GM18519 (cell line): ENCODE measurements at regions not wholly inside any gene's neighbourhood (a gene's known extent, or its start where the extent isn't known, plus 50 kb on each side); places are given as distances from the start of the nearest gene placed in this dataset.

Experiments used
- ATAC-seq: cut with Tn5 transposase; IDR thresholded peaks from one replicate; pipeline ENCODE4 v1.9.1; 2021; ENCODE audit warnings: mild to moderate bottlenecking, moderate library complexity; ENCODE audit not compliant: unreplicated experiment, low FRiP score

GRCh38 chr15:99440551-99441443 lies 125.0 kb upstream of the MEF2A start:
- ATAC-seq: no peak

- no peak for ATAC-seq
Measured at GRCh38 chr15:99441444-99441800, 124.4 kb upstream of the MEF2A start.

- ATAC-seq: no peak
Measured at GRCh38 chr15:99441871-99442251, 123.9 kb upstream of the MEF2A start.

GRCh38 chr15:99442252-99442897 lies 123.4 kb upstream of the MEF2A start:
- no peak for ATAC-seq

GRCh38 chr15:99443056-99443756 lies 122.6 kb upstream of the MEF2A start:
- no peak for ATAC-seq

GRCh38 chr15:99443768-99444446 lies 121.9 kb upstream of the MEF2A start:
- ATAC-seq: no peak

- ATAC-seq: no peak
Measured at GRCh38 chr15:99445272-99445850, 120.4 kb upstream of the MEF2A start.

- no peak for ATAC-seq
Measured at GRCh38 chr15:99446565-99447496, 119.0 kb upstream of the MEF2A start.

- ATAC-seq: no peak
Measured at GRCh38 chr15:99447497-99448371, 118.0 kb upstream of the MEF2A start.

GRCh38 chr15:99449514-99449913 lies 116.3 kb upstream of the MEF2A start:
- no peak for ATAC-seq

GRCh38 chr15:99450896-99451358 lies 114.9 kb upstream of the MEF2A start:
- no peak for ATAC-seq

- no peak for ATAC-seq
Measured at GRCh38 chr15:99451484-99451883, 114.3 kb upstream of the MEF2A start.

- no peak for ATAC-seq
Measured at GRCh38 chr15:99452010-99452409, 113.8 kb upstream of the MEF2A start.

- peak; percentile 62 for ATAC-seq
Measured at GRCh38 chr15:99452728-99453636, 112.8 kb upstream of the MEF2A start.

- no peak for ATAC-seq
Measured at GRCh38 chr15:99453637-99454030, 112.2 kb upstream of the MEF2A start.

GRCh38 chr15:99454107-99454809 lies 111.5 kb upstream of the MEF2A start:
- no peak for ATAC-seq
